Neural cell (in vitro differentiated cells): ENCODE measurements at regions not wholly inside any gene's neighbourhood (a gene's known extent, or its start where the extent isn't known, plus 50 kb on each side); places are given as distances from the start of the nearest gene placed in this dataset.

Experiments
- CTCF ChIP-seq: fragments of 450-650 bp; IDR thresholded peaks from 2 replicates; pipeline ENCODE4 v1.5.1; 2014; ENCODE audit warnings: antibody characterized with exemption, mild to moderate bottlenecking, moderate library complexity; ENCODE audit not compliant: poor library complexity, severe bottlenecking
- EP300 ChIP-seq: fragments of 450-650 bp; conservative IDR thresholded peaks from 2 replicates; pipeline ENCODE4 v1.6.1; 2014; ENCODE audit warnings: antibody characterized with exemption, mild to moderate bottlenecking, moderate library complexity; ENCODE audit not compliant: poor library complexity, severe bottlenecking
- EZH2 ChIP-seq: fragments of 200-600, 300-800 bp; shearing (Covaris generic), sonication (generic); IDR thresholded peaks from 2 replicates; pipeline ENCODE4 v1.6.1; 2014; ENCODE audit warnings: antibody characterized with exemption, low read length, borderline replicate concordance, mild to moderate bottlenecking; ENCODE audit not compliant: insufficient read depth, poor library complexity, severe bottlenecking
- MXI1 ChIP-seq: fragments of 450-650 bp; conservative IDR thresholded peaks from 2 replicates; pipeline ENCODE4 v1.6.1; 2014; ENCODE audit warnings: antibody characterized with exemption, mild to moderate bottlenecking; ENCODE audit not compliant: poor library complexity, severe bottlenecking
- POLR2AphosphoS5 ChIP-seq: IDR thresholded peaks from 2 replicates; pipeline ENCODE4 v1.6.1; 2012
- RAD21 ChIP-seq: fragments of 450-650 bp; conservative IDR thresholded peaks from 2 replicates; pipeline ENCODE4 v1.6.1; 2014; ENCODE audit warnings: antibody characterized with exemption, mild to moderate bottlenecking, moderate library complexity
- REST ChIP-seq: IDR thresholded peaks from 2 replicates; pipeline ENCODE4 v1.6.1; 2012; ENCODE audit warnings: borderline replicate concordance

GRCh38 chr4:148975464-148975863 is 533.2 kb upstream of the NR3C2 start:
- TF ChIP-seq CTCF = no peak
- TF ChIP-seq MXI1 = no peak
- no peak for TF ChIP-seq EP300
- TF ChIP-seq POLR2AphosphoS5 = no peak
- no peak for TF ChIP-seq EZH2
- TF ChIP-seq RAD21 = no peak
- no peak for TF ChIP-seq REST
